ENCODE measurements at regions not wholly inside any gene's neighbourhood (a gene's known extent, or its start where the extent isn't known, plus 50 kb on each side); places are given as distances from the start of the nearest gene placed in this dataset.

DNA sequence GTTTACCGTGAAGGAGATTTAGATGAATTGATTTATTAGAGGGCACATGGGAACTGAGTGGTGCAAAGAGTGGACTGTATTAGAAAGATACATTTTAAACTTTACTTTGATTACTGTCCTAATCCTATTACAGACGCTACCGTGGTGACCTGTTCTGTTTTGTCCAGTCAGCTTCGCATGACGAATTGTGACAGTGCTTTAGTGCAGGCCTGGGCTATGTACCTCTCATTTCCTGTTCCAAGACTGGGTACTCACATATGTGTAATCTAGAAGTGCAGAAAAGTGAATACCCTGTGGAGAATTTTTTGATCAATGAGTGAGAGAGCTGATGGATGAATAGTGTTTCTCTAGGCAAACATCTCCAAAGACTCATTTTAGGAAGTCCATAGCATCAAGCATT, 385.9 kb downstream of the ANXA1 start:
- TF ChIP-seq, protein P1, sequence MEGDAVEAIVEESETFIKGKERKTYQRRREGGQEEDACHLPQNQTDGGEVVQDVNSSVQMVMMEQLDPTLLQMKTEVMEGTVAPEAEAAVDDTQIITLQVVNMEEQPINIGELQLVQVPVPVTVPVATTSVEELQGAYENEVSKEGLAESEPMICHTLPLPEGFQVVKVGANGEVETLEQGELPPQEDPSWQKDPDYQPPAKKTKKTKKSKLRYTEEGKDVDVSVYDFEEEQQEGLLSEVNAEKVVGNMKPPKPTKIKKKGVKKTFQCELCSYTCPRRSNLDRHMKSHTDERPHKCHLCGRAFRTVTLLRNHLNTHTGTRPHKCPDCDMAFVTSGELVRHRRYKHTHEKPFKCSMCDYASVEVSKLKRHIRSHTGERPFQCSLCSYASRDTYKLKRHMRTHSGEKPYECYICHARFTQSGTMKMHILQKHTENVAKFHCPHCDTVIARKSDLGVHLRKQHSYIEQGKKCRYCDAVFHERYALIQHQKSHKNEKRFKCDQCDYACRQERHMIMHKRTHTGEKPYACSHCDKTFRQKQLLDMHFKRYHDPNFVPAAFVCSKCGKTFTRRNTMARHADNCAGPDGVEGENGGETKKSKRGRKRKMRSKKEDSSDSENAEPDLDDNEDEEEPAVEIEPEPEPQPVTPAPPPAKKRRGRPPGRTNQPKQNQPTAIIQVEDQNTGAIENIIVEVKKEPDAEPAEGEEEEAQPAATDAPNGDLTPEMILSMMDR (IDR thresholded peaks at IDR 0.05; ENCODE audit: unreplicated experiment): no peak
- Mint-ChIP-seq H3K27me3 (ENCODE audit: unreplicated experiment) (no peaks in the 10 kb centered on the region), H3K36me3 (ENCODE audit: low read depth, unreplicated experiment) (no peaks in the 10 kb centered on the region), H3K4me3 (ENCODE audit: unreplicated experiment) (no peak overlapping the region), H3K27ac (ENCODE audit: unreplicated experiment) (no peak overlapping the region), H3K9me3 (ENCODE audit: unreplicated experiment) (no peaks in the 10 kb centered on the region), H3K4me1 (ENCODE audit: unreplicated experiment) (no peaks in the 10 kb centered on the region)
- DNase-seq (ENCODE audit: low spot score): no peak

DNA sequence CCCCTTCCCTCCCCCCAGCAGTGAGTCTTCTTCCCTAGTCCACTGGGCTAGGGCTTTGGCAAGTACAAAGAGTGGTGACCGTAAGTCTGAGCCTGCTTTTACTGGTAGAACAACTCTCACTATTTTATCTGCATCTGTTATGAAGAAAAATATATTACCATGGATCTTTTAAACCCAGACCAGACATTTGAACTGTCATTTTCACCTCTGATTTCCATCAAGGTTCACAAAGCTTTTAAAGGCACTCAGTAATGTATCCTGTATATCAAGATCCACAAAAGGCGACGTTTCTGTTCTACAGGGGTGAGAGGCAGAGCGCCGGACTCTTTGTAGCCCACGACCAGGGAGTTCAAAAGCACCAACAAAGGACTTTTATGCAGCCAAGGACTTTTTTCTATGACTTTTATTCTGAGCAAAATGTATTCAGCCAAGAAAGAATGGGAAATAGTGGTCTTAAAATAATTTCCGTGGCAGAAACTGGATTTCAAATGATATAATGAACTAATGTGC, 388.3 kb downstream of the ANXA1 start:
- H3K4me3 Mint-ChIP-seq (ENCODE audit: unreplicated experiment): no peak overlapping the region
- no peaks in the 10 kb centered on the region for H3K4me1 Mint-ChIP-seq (ENCODE audit: unreplicated experiment)
- TF ChIP-seq, protein P1 (IDR thresholded peaks at IDR 0.05; ENCODE audit: unreplicated experiment): no peak
- H3K36me3 Mint-ChIP-seq (ENCODE audit: low read depth, unreplicated experiment): no peaks in the 10 kb centered on the region
- H3K27ac Mint-ChIP-seq (ENCODE audit: unreplicated experiment): no peak overlapping the region
- DNase-seq (ENCODE audit: low spot score): no peak
- no peaks in the 10 kb centered on the region for H3K9me3 Mint-ChIP-seq (ENCODE audit: unreplicated experiment)
- no peaks in the 10 kb centered on the region for H3K27me3 Mint-ChIP-seq (ENCODE audit: unreplicated experiment)

DNA sequence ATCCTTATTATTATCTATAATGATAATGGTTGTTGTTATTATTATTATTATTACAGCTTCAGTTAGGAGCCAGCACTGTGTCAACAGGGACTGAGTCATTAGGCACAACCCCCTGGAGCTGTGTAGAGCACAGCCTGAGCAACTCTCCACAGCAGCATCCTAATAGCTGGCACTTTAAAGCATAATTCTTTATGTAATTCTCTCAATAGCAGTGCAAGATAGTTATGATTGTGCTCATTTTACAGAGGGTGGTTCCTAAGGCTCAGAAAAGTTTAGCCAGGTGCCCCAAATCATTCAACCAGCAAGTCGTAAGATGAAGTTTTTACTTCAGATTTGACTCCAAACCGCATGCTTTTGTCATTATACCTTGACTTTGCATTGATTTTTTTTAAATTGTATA, 390.3 kb downstream of the ANXA1 start:
- Mint-ChIP-seq H3K9me3 (ENCODE audit: unreplicated experiment) (no peaks in the 10 kb centered on the region), H3K4me1 (ENCODE audit: unreplicated experiment) (no peaks in the 10 kb centered on the region), H3K27ac (ENCODE audit: unreplicated experiment) (no peak overlapping the region), H3K4me3 (ENCODE audit: unreplicated experiment) (no peak overlapping the region), H3K27me3 (ENCODE audit: unreplicated experiment) (no peaks in the 10 kb centered on the region), H3K36me3 (ENCODE audit: low read depth, unreplicated experiment) (no peaks in the 10 kb centered on the region)
- DNase-seq (ENCODE audit: low spot score): no peak
- TF ChIP-seq, protein P1 (IDR thresholded peaks at IDR 0.05; ENCODE audit: unreplicated experiment): no peak

DNA sequence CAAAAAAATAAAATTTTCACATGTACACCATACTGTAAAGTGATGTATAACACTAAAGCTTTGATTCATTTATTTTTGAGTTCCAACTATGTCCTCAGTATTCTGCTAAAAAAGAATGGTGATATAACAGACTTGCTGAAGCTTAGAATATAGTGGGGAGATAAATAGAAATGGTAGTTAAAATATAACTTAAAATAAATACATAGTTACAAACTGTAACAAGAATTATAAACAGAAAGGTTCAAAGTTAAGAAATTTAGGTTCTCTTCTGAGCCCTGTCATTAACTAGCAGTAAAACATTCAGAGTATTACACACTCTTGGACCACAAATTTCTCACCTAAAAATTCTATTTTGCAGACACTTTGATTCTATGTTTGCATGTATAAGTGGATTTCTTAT, 392.1 kb downstream of the ANXA1 start:
- Mint-ChIP-seq H3K4me3 (ENCODE audit: unreplicated experiment) (no peak overlapping the region), H3K4me1 (ENCODE audit: unreplicated experiment) (peaks cover 7% of the 10 kb centered on the region), H3K27me3 (ENCODE audit: unreplicated experiment) (no peaks in the 10 kb centered on the region), H3K9me3 (ENCODE audit: unreplicated experiment) (no peaks in the 10 kb centered on the region), H3K36me3 (ENCODE audit: low read depth, unreplicated experiment) (no peaks in the 10 kb centered on the region), H3K27ac (ENCODE audit: unreplicated experiment) (no peak overlapping the region)
- TF ChIP-seq, protein P1 (IDR thresholded peaks at IDR 0.05; ENCODE audit: unreplicated experiment): no peak
- DNase-seq (ENCODE audit: low spot score): no peak

DNA sequence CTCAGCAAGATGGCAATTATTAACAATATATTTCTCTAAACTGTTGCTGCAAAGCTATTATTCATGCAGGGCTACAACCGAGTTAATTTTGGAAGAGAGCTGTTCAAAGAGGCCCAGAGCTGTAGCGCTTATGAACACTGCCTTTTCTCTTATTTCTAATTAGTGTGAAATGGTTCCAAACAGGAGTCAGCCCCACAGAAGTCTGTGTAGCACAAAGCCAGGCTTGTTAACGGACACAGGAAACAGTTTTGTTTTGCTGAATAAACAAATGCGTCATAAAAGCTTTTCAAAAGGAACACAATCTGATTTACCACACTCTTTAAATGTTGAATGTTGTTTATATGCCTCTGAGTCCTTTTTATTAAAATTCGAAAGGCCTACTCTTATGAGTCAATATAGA, 396.5 kb downstream of the ANXA1 start:
- H3K4me3 Mint-ChIP-seq (ENCODE audit: unreplicated experiment): no peak overlapping the region
- H3K27ac Mint-ChIP-seq (ENCODE audit: unreplicated experiment): no peak overlapping the region
- peaks cover 8% of the 10 kb centered on the region for H3K4me1 Mint-ChIP-seq (ENCODE audit: unreplicated experiment)
- DNase-seq (ENCODE audit: low spot score): no peak
- no peaks in the 10 kb centered on the region for H3K27me3 Mint-ChIP-seq (ENCODE audit: unreplicated experiment)
- H3K9me3 Mint-ChIP-seq (ENCODE audit: unreplicated experiment): no peaks in the 10 kb centered on the region
- TF ChIP-seq, protein P1 (IDR thresholded peaks at IDR 0.05; ENCODE audit: unreplicated experiment): no peak
- H3K36me3 Mint-ChIP-seq (ENCODE audit: low read depth, unreplicated experiment): no peaks in the 10 kb centered on the region
